SKM-1 treated with dmso at 0.1 percent for 144 hours (cell line): ENCODE measurements at regions not wholly inside any gene's neighbourhood (a gene's known extent, or its start where the extent isn't known, plus 50 kb on each side); places are given as distances from the start of the nearest gene placed in this dataset.
A peak's percentile ranks its signal among the peaks of the same experiment; 100 is the strongest.

Source experiments
- DNase-seq: peaks from one replicate; lab custom pipeline; 2025; ENCODE audit not compliant: unreplicated experiment; lab: John Stamatoyannopoulos, UW

- no peak for DNase-seq
These were observed 162.9 kb upstream of the STT3B start for GRCh38 chr3:31369637-31370379.

DNA sequence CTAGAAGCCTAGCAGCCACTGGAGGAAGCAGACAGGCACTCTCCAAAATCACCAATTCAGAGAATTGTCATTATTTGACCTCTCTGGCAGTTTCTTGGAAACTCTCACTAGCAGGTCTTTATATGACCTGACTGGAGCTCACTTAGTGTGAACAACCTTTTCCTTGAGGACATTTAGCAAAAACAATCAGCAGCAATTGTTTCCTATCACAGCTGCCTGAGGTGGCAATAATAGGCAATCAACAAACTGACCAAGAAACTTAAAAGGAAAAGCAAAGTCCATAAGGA is 162.4 kb upstream of the STT3B start:
- DNase-seq, result no peak

GRCh38 chr3:31370681-31371080 is 162.0 kb upstream of the STT3B start:
- no peak for DNase-seq

DNA sequence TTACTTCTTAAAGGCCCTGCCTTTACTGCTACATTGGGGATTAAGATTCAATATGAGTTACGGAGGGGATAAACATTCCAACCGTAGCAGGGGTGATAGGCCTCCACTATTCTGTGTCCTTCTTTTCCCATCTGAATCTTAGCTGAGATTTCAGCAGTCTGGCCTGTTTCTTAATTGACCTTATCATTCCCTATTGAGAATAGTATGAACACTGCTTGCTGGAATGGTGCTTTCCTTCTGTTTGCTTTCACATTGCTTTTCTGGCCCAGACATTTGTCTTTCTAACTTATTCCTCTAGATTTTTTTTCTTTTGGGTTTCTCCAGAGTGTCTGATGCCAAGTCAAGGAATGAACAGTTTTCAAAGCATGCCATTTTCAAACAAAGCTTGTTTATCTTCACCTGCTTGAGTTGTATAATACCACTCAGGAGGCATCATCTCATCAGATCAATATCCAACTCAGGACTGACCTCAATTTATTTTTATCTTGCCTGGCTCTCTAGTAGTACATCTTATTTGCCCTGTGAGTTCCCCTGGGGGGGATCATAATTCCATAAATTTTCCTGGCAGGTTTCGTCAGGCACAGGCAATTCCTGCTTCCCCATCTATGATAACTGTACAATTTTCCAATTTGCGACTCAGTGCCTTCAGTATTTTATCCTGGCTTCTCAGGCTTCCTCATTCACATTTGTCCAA is 161.1 kb upstream of the STT3B start:
- DNase-seq, result no peak

DNA sequence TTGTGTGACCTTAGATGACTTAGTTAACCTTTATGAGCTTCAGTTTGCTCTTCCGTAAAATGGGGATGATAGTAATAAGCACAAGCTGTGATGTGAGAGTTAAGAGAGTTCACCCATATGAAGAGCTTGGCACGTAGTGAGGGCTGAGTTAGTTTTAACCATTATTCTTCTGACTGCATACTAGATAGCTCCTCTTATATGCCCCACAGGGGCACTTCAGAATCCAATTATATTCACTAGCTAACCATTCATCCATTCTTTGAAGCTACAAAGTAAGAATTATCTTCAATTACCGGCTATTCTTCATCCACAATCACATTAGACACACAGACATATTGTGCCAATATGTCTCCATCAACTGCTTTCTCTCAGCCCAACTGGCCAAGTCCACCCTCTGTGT is 159.0 kb upstream of the STT3B start:
- DNase-seq, result no peak

DNA sequence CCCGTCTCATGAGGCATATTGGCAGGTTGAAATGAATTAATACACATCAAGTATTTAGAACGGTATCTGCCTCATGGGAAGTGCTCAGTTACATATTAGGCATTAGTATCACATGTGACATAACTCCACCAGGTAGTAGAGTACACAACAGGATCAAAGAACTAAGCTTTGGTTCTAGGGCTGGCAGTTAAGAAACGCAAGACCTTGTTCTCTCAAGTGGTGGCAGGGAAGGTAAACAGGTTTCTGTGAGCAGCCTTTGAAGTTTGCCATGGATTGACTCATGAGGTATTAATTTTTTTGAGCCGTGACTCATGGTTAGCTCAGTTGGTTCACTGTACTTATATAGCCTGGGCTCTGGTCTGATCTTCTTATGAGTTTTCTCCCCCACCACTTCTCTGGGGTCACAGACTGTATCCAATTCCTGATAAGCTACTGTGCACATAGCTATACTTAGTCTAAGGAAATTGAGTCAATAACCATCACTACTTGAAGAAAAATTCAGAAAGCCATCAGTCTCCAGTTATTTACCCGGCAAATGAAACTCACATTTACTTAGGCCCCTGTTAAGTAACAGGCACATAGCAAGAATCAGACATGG is 155.6 kb upstream of the STT3B start:
- no peak for DNase-seq

GRCh38 chr3:31378231-31378630 is 154.5 kb upstream of the STT3B start:
- no peak for DNase-seq

- DNase-seq, result no peak
These were observed 153.1 kb upstream of the STT3B start for GRCh38 chr3:31379598-31379997.

GRCh38 chr3:31382856-31383255 is 149.9 kb upstream of the STT3B start:
- DNase-seq, result no peak

GRCh38 chr3:31384117-31384516 is 148.6 kb upstream of the STT3B start:
- no peak for DNase-seq

- DNase-seq, result no peak
These were observed 142.8 kb upstream of the STT3B start for GRCh38 chr3:31389939-31390338.

GRCh38 chr3:31390466-31390865 is 142.3 kb upstream of the STT3B start:
- no peak for DNase-seq

DNA sequence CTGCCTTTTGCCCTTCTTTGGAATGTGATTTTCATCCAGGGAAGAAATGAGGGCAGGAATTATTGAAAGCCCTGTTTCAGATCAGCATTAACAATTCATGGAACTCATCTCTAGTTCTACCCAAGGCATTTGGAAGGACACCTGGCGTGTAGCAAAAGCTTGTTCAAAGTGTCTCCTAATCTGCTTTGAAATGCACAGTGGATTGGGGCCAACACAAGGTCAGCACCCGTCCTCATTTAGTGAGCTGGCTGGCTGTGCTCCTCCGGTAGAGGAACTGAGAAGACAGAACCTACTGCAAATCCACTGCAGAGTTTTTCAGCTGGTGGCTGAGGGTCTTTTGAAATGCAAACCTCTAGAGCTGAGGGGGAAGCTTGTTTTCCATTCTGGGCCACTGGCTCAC is 141.6 kb upstream of the STT3B start:
- DNase-seq, result no peak

DNA sequence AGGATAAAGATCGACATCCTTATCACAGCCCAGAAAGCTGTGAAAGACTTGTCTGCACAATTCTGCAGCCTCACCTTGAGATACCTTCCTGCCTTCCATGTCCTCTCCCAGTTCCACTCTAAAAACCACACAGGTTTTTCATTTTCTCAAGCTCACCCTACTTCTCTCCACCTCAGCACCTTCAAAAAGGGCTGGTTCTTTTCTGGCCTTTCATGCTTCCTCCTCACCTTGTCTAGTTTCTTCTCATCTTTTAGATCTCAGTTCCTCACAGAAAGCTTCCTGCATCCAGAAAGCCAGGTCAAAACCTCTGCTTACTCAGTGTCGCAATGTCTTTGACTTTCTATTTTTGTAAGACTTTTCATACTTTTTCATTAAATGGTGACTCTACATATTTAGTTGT is 140.2 kb upstream of the STT3B start:
- DNase-seq, result no peak

DNA sequence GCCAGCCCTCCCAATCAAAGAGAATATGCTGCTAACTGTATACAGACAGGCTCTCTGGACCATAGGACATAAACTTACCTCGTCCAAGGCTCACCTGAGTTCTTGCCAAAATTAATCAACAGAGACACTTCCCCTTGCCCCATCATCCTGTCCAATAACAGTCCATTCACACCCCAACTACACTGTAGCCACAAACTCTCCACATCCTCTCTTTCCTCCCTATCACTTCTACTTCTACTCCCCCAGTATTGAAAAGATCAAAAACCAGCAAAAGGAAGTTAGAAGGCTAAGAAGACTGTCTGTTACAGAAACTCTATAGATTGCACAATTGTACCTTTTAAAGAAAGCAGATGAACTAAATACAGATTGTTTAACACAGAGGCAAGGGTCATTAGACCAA is 133.5 kb upstream of the STT3B start:
- peak; percentile 86 for DNase-seq

- peak; percentile 54 for DNase-seq
These were observed 130.6 kb upstream of the STT3B start for GRCh38 chr3:31402117-31402516.

- DNase-seq, result no peak
These were observed 129.5 kb upstream of the STT3B start for GRCh38 chr3:31403197-31403596.

- no peak for DNase-seq
These were observed 127.9 kb upstream of the STT3B start for GRCh38 chr3:31404871-31405270.

GRCh38 chr3:31405515-31405914 is 127.2 kb upstream of the STT3B start:
- no peak for DNase-seq

GRCh38 chr3:31406896-31407295 is 125.8 kb upstream of the STT3B start:
- no peak for DNase-seq

DNA sequence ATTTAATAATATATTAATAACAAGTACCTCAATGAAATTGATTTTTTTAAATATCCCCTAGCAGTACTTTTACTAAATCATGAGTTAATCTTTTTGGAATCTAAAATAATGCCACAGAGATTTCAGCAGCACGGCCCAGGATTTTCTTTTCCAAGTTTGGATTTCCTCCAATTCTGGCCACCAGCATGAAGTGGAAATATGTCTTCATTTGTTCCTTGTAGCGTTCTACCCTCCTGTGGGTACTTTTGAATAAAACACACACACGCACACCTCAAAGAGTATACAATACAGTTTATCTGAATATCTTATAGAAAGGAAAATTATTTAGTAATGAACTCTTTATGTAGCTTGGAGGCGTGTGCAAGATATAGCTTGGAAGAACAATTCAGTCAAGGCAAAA is 125.1 kb upstream of the STT3B start:
- no peak for DNase-seq

DNA sequence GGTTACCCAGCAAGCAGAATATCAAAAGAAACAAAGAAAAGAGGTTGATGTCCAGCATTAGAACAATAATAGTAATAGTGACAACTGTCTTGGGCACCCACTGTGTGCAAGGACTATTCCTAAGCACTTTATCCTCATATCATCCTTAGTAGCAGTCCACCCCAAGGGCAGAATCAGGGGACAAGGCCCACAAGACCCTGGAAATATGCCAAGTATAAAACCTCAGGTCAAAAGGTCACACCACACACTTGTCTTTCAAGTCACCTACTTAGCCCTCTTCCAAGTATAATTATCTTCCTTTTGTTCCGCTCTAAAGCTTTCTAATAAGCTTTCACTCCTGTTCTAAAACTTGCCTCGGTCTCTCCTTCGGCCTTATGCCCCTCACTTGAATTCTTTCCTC is 124.0 kb upstream of the STT3B start:
- DNase-seq, result no peak

DNA sequence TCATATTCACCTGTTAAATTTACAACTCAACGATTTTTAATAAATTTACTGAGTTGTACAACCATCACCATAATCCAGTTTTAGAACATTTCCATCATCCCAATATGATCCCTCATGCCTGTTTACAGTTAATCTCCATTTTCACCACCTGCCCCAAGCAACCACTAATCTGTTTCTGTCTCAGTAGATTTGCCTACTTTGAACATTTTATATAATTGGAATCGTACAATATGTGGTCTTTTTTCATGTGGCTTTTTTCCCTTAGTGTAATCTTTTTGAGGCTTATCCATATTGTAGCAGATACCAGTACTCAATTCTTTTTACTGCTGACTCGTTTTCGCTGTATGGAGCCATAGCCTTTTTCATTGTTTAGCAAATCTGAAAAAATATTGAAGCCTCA is 123.3 kb upstream of the STT3B start:
- no peak for DNase-seq
